ENCODE measurements at regions not wholly inside any gene's neighbourhood (a gene's known extent, or its start where the extent isn't known, plus 50 kb on each side); places are given as distances from the start of the nearest gene placed in this dataset.
"Not testable (repeated sequence)": the region's sequence is repeated elsewhere in the genome, so short reads cannot be mapped to it uniquely, and the experiment has no call there.

DNA sequence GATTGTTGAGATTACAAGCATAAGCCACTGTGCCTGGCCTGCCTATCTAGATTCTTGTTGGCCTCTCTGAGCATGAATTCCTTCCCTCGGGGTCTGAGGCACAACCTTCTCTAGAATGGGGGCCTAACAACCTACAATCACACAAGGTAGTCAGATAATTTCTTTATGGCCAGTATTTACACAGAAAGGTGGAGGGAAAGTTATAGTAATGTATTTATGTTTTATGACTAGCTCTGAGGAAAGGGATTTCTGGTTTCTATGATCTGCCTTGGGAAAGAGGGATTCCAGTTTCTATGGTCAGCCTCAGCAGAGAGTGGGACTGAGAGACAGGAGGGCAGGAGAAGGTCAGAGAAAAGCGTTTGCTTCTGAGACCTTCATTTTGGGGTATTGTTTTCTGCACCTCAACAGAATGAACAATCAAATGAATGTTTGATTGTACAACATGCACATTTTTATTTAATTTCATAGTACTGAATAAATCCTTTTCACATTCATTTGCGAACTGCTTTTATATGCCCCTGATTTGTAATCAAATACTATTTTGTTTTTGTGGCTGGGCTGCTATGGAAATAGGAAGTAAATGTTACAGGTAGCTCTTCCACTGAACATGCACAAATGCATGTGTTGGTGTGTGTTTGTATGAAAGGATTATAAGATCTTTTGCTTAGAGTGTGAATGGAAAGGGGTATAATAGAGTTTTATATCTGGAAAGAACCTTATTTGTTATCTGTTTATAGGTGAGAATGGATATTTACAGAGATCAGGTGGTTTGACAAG, 499.7 kb upstream of the RGS6 start:
- H3K9me3 ChIP-seq = no peaks in the 10 kb centered on the region
- intact Hi-C loops (cut with DNase I) = no loop called here
- 90 to 94% methylated on average over 3 of the region's 3 CpGs for WGBS, 2 donors

DNA sequence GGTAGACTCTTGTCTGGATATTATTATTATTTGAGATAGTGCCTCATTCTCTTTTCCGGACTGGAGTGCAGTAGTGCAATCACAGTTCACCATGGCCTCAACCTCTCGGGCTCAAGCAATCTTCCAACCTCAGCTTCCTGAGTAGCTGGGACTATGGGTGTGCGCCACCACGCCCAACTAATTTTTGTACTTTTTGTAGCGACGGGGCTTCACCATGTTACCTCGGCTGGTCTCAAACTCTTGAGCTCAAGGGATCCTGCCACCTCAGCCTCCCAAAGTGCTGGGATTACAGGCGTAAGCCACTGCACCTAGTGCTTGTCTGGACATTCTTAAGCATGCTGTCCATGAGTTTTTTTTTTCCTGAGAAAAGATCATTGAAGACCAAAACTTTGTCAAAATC, 498.9 kb upstream of the RGS6 start:
- no peaks in the 10 kb centered on the region for H3K27me3 ChIP-seq
- H3K4me1 ChIP-seq = peaks cover 0 to 10% of the 10 kb centered on the region in 2 donors
- no peak for DNase-seq
- 96% methylated on average over 8 of the region's 8 CpGs for WGBS, 2 donors
- intact Hi-C loops (cut with DNase I) = no loop called here
- no peaks in the 10 kb centered on the region for H3K36me3 ChIP-seq
- no peaks in the 10 kb centered on the region for H3K9me3 ChIP-seq
- TF ChIP-seq POLR2A (IDR thresholded peaks at IDR 0.05) = no peak
- TF ChIP-seq, protein P1, sequence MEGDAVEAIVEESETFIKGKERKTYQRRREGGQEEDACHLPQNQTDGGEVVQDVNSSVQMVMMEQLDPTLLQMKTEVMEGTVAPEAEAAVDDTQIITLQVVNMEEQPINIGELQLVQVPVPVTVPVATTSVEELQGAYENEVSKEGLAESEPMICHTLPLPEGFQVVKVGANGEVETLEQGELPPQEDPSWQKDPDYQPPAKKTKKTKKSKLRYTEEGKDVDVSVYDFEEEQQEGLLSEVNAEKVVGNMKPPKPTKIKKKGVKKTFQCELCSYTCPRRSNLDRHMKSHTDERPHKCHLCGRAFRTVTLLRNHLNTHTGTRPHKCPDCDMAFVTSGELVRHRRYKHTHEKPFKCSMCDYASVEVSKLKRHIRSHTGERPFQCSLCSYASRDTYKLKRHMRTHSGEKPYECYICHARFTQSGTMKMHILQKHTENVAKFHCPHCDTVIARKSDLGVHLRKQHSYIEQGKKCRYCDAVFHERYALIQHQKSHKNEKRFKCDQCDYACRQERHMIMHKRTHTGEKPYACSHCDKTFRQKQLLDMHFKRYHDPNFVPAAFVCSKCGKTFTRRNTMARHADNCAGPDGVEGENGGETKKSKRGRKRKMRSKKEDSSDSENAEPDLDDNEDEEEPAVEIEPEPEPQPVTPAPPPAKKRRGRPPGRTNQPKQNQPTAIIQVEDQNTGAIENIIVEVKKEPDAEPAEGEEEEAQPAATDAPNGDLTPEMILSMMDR (IDR thresholded peaks at IDR 0.05) = no peak
- H3K27ac ChIP-seq = no peak overlapping the region
- H3K4me3 ChIP-seq (replicated peaks in 1 of 3) = no peak overlapping the region

More for the DNA sequence above, 499.7 kb upstream of the RGS6 start:
- no peak for DNase-seq
- no peak overlapping the region for H3K4me3 ChIP-seq (replicated peaks in 1 of 3)
- peaks cover 0 to 2% of the 10 kb centered on the region in 2 donors for H3K4me1 ChIP-seq
- H3K27me3 ChIP-seq = no peaks in the 10 kb centered on the region
- no peaks in the 10 kb centered on the region for H3K36me3 ChIP-seq
- TF ChIP-seq, protein P1 (IDR thresholded peaks at IDR 0.05) = no peak
- no peak for TF ChIP-seq POLR2A (IDR thresholded peaks at IDR 0.05)
- no peak overlapping the region for H3K27ac ChIP-seq

DNA sequence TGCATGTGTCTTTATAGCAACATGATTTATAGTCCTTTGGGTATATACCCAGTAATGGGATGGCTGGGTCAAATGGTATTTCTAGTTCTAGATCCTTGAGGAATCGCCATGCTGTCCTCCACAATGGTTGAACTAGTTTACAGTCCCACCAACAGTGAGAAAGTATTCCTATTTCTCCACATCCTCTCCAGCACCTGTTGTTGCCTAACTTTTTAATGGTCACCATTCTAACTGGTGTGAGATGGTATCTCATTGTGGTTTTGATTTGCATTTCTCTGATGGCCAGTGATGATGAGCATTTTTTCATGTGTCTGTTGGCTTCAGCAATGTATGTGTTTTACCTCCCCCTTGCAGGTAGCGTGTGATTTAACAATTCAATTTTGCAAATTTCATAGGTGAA, 496.6 kb upstream of the RGS6 start:
- H3K27me3 ChIP-seq; H3K4me3 ChIP-seq (replicated peaks in 1 of 3); H3K36me3 ChIP-seq; intact Hi-C loops (cut with DNase I); H3K9me3 ChIP-seq; H3K27ac ChIP-seq; DNase-seq: not testable (repeated sequence)
- 98 to 99% methylated on average over 2 of the region's 2 CpGs for WGBS, 2 donors
- H3K4me1 ChIP-seq = peaks cover 8 to 29% of the 10 kb centered on the region in 2 donors

DNA sequence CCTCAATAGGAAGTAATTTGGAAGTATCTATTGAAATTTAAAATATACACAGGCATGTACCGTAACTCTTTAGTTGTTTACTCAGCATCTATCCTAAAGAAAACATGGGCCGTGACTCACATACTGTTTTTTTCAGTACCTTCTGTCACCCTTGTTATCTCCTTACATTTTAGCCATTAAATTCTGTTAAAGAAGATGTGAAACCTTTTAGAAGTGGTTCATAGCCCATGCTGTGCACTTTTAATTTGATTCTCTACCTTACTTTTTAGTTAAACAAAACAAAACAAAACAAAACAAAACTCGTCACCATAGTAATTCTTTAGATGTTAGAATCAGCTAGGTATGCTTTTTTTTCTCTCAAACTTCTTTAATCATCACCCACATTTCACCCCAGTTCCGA, 494.4 kb upstream of the RGS6 start:
- no peaks in the 10 kb centered on the region for H3K27me3 ChIP-seq
- DNase-seq = no peak
- no peak for TF ChIP-seq POLR2A (IDR thresholded peaks at IDR 0.05)
- TF ChIP-seq, protein P1 (IDR thresholded peaks at IDR 0.05) = no peak
- H3K4me1 ChIP-seq = peaks cover 8 to 29% of the 10 kb centered on the region in 2 donors
- no peak overlapping the region for H3K4me3 ChIP-seq (replicated peaks in 1 of 3)
- no peaks in the 10 kb centered on the region for H3K9me3 ChIP-seq
- H3K36me3 ChIP-seq = no peaks in the 10 kb centered on the region
- no peak overlapping the region for H3K27ac ChIP-seq
- WGBS, 2 donors = 71 to 74% methylated on average over 4 of the region's 4 CpGs
- intact Hi-C loops (cut with DNase I) = no loop called here

DNA sequence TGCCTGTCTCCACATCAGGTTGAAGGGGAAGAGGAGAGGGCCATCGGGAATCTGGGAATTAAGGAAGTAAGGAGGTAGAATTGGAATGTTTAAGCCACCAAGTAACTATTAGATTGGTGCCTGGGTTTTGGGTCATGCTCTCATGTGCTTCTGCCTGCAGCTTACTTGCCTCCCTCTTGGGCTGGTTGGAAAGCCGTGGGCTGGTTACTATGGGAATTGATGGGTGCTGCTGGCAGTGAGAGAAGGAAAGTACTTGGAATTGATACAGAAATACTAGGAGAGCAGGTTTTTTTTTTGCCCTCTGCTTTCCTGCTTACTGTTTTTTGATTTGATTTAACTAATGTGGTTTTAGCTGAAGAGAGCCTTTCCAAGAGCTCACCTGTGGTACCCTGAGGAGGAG, 493.5 kb upstream of the RGS6 start:
- no peak for TF ChIP-seq POLR2A (IDR thresholded peaks at IDR 0.05)
- TF ChIP-seq, protein P1 (IDR thresholded peaks at IDR 0.05) = no peak

More for the DNA sequence above, 493.5 kb upstream of the RGS6 start:
- no peak overlapping the region for H3K4me3 ChIP-seq (replicated peaks in 1 of 3)
- no peaks in the 10 kb centered on the region for H3K36me3 ChIP-seq
- H3K27ac ChIP-seq = peak overlapping the region in 2 of 3 donors; percentile 1 to 25
- DNase-seq = peak; percentile 56
- H3K4me1 ChIP-seq = peaks cover 8 to 29% of the 10 kb centered on the region in 2 donors
- H3K27me3 ChIP-seq = no peaks in the 10 kb centered on the region
- no peaks in the 10 kb centered on the region for H3K9me3 ChIP-seq
- WGBS, 2 donors = 7 to 10% methylated on average over 2 of the region's 2 CpGs
- intact Hi-C loops (cut with DNase I) = no loop called here
